Osteoblast (primary cell): ENCODE measurements at regions not wholly inside any gene's neighbourhood (a gene's known extent, or its start where the extent isn't known, plus 50 kb on each side); places are given as distances from the start of the nearest gene placed in this dataset.

Experiments used
- DNase-seq: peaks from one replicate; pipeline ENCODE4 v3.0.0; 2011; ENCODE audit warnings: low spot score, mixed read lengths; ENCODE audit not compliant: insufficient read length; ENCODE audit errors: missing footprints
- H2AFZ ChIP-seq: 2 replicates; pipeline ENCODE4 v1.6.0; 2011; ENCODE audit warnings: mild to moderate bottlenecking, low read length
- H3K27ac ChIP-seq: 2 replicates; pipeline ENCODE4 v1.5.1; 2011; ENCODE audit warnings: mild to moderate bottlenecking, low read depth, low read length, moderate library complexity
- H3K27me3 ChIP-seq: 2 replicates; pipeline ENCODE4 v1.6.0; 2012; ENCODE audit warnings: mild to moderate bottlenecking, control low read depth, inconsistent platforms, low read length, moderate library complexity; ENCODE audit not compliant: insufficient read depth
- H3K36me3 ChIP-seq: 2 replicates; pipeline ENCODE4 v1.5.1; 2011; ENCODE audit warnings: mild to moderate bottlenecking, low read length, control low read depth, moderate library complexity; ENCODE audit not compliant: insufficient read depth
- H3K4me1 ChIP-seq: 2 replicates; pipeline ENCODE4 v1.5.1; 2011; ENCODE audit warnings: mild to moderate bottlenecking, low read length, control low read depth, moderate library complexity; ENCODE audit not compliant: insufficient read depth
- H3K4me2 ChIP-seq: 2 replicates; pipeline ENCODE4 v1.6.0; 2011; ENCODE audit warnings: mild to moderate bottlenecking, low read length; ENCODE audit not compliant: insufficient read depth
- H3K4me3 ChIP-seq: fragments of 200-600 bp; sonication (generic); 3 replicates; pipeline ENCODE4 v1.5.1; 2012; ENCODE audit warnings: mild to moderate bottlenecking, low read length, inconsistent platforms; ENCODE audit not compliant: insufficient read depth
- H3K79me2 ChIP-seq: 2 replicates; pipeline ENCODE4 v1.6.0; 2012; ENCODE audit warnings: mild to moderate bottlenecking, low read length, control low read depth, inconsistent platforms; ENCODE audit not compliant: insufficient read depth
- H3K9me3 ChIP-seq: 2 replicates; pipeline ENCODE4 v1.5.1; 2011; ENCODE audit warnings: low read depth, low read length, control low read depth
- H4K20me1 ChIP-seq: 2 replicates; pipeline ENCODE4 v1.6.0; 2012; ENCODE audit warnings: mild to moderate bottlenecking, low read length, control low read depth; ENCODE audit not compliant: insufficient read depth
- TF ChIP-seq, protein P1 (sequence below): IDR thresholded peaks from 2 replicates; pipeline ENCODE4 v1.5.1; 2011; ENCODE audit warnings: mild to moderate bottlenecking, low read depth, low read length, moderate library complexity; ENCODE audit errors: extremely low read depth

- Histone ChIP-seq H3K79me2 (no peaks in the 10 kb centered on the region), H3K9me3 (no peaks in the 10 kb centered on the region), H3K4me2 (no peak overlapping the region), H3K27ac (no peak overlapping the region), H2AFZ (no peak overlapping the region), H3K4me3 (no peak overlapping the region), H3K27me3 (no peaks in the 10 kb centered on the region), H3K36me3 (no peaks in the 10 kb centered on the region), H4K20me1 (no peaks in the 10 kb centered on the region), H3K4me1 (no peaks in the 10 kb centered on the region)
- TF ChIP-seq, protein P1, sequence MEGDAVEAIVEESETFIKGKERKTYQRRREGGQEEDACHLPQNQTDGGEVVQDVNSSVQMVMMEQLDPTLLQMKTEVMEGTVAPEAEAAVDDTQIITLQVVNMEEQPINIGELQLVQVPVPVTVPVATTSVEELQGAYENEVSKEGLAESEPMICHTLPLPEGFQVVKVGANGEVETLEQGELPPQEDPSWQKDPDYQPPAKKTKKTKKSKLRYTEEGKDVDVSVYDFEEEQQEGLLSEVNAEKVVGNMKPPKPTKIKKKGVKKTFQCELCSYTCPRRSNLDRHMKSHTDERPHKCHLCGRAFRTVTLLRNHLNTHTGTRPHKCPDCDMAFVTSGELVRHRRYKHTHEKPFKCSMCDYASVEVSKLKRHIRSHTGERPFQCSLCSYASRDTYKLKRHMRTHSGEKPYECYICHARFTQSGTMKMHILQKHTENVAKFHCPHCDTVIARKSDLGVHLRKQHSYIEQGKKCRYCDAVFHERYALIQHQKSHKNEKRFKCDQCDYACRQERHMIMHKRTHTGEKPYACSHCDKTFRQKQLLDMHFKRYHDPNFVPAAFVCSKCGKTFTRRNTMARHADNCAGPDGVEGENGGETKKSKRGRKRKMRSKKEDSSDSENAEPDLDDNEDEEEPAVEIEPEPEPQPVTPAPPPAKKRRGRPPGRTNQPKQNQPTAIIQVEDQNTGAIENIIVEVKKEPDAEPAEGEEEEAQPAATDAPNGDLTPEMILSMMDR, result no peak
- no peak for DNase-seq
These were observed 1196.3 kb downstream of the BRD1 start for GRCh38 chr22:48631288-48631863.

DNA sequence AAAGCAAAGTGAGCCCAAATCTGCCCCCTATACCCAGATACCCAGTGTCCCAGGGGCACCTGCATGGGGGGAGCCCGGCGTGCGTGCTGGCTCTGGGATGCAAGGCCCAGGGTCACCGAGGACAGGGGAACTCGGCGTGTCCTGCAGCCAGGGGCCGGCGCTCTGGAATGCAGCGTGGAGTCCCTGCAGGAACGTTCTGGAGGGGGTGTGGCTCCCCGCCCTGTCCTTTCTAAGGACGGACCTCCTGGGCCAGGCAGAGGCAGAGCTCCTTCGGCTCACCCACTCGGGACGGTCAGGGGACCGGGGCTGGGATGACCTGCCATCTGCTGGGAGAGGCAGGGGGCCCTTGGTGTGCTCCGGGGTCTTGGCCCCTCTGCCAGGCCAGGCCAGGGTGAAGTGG lies 1196.8 kb downstream of the BRD1 start:
- no peaks in the 10 kb centered on the region for H3K79me2 ChIP-seq
- H4K20me1 ChIP-seq, result no peaks in the 10 kb centered on the region
- no peaks in the 10 kb centered on the region for H3K4me1 ChIP-seq
- no peaks in the 10 kb centered on the region for H3K9me3 ChIP-seq
- no peaks in the 10 kb centered on the region for H3K36me3 ChIP-seq
- DNase-seq, result no peak
- H3K4me3 ChIP-seq, result no peak overlapping the region
- no peaks in the 10 kb centered on the region for H3K27me3 ChIP-seq
- H2AFZ ChIP-seq, result no peak overlapping the region
- no peak overlapping the region for H3K4me2 ChIP-seq
- no peak overlapping the region for H3K27ac ChIP-seq
- TF ChIP-seq, protein P1, result no peak

GRCh38 chr22:48630433-48630754 lies 1197.3 kb downstream of the BRD1 start:
- Histone ChIP-seq H2AFZ (no peak overlapping the region), H3K27ac (no peak overlapping the region), H3K4me3 (no peak overlapping the region), H4K20me1 (no peaks in the 10 kb centered on the region), H3K27me3 (no peaks in the 10 kb centered on the region), H3K9me3 (no peaks in the 10 kb centered on the region), H3K4me2 (no peak overlapping the region), H3K4me1 (no peaks in the 10 kb centered on the region), H3K36me3 (no peaks in the 10 kb centered on the region), H3K79me2 (no peaks in the 10 kb centered on the region)
- TF ChIP-seq, protein P1, result no peak
- no peak for DNase-seq

DNA sequence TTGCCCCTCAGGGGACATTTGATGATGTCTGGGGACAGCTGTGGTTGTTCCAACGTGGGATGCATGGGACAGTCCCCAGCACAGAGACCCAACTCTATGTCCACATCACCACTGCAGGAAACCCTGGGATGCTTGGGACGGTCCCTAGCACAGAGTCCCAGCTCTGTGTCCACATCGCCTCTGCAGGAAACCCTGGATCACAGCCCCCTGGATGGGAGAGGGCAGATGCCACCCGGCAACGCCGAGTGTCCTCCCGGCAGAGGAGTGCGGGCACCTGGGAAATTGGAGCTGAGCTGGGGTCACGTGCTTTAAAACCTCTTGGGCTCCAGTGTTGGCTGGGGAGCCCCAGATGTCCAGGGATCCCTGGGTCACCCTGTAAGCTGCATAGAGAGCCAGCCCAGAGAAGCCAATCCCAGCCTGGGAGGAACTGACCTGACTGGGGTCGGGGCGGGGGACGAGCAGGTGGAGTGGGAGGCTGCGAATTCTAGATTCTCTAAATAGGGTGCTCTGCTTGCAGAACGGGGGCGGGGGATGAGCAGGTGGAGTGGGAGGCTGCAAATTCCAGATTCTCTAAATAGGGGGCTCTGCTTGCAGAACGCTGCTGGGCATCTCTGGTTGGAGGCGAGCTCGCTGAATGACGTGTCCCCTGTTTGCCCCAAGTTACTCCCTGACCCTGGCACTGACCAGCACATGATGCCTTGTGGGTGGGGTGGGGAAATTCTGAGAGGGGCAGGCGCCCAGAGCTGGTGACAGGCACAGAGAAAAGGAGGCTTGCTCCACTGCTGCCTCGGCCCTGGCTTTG lies 1197.8 kb downstream of the BRD1 start:
- Histone ChIP-seq H3K27me3 (no peaks in the 10 kb centered on the region), H3K79me2 (no peaks in the 10 kb centered on the region), H3K27ac (no peak overlapping the region), H3K4me3 (no peak overlapping the region), H3K9me3 (no peaks in the 10 kb centered on the region), H2AFZ (no peak overlapping the region), H3K4me1 (no peaks in the 10 kb centered on the region), H4K20me1 (no peaks in the 10 kb centered on the region), H3K36me3 (no peaks in the 10 kb centered on the region), H3K4me2 (no peak overlapping the region)
- TF ChIP-seq, protein P1, result no peak
- DNase-seq, result no peak
